ENCODE measurements at regions not wholly inside any gene's neighbourhood (a gene's known extent, or its start where the extent isn't known, plus 50 kb on each side); places are given as distances from the start of the nearest gene placed in this dataset.

GRCh38 chr5:166883016-166883415 lies 1408.4 kb upstream of the WWC1 start:
- H3K4me3 ChIP-seq (ENCODE audit: low read length in 2 of 2): no peak overlapping the region
- H3K27ac ChIP-seq (ENCODE audit: low read depth in 2 of 2, low read length in 2 of 2): no peak overlapping the region
- H3K9ac ChIP-seq (ENCODE audit: low read depth in 1 of 2, low read length in 2 of 2): no peak overlapping the region
- H3K4me1 ChIP-seq (ENCODE audit: control insufficient read depth in 2 of 2, insufficient read depth in 2 of 2, low read length in 2 of 2): no peaks in the 10 kb centered on the region
- no peaks in the 10 kb centered on the region for H3K9me3 ChIP-seq (ENCODE audit: control insufficient read depth in 2 of 2, low read length in 2 of 2)
- no peaks in the 10 kb centered on the region for H3K27me3 ChIP-seq (ENCODE audit: control insufficient read depth in 2 of 2, insufficient read depth in 2 of 2, low read length in 2 of 2)
- no peaks in the 10 kb centered on the region for H3K36me3 ChIP-seq (ENCODE audit: control insufficient read depth in 2 of 2, insufficient read depth in 2 of 2, low read length in 2 of 2)

GRCh38 chr5:166898166-166898565 lies 1393.3 kb upstream of the WWC1 start:
- Histone ChIP-seq H3K9me3 (ENCODE audit: control insufficient read depth in 2 of 2, low read length in 2 of 2) (no peaks in the 10 kb centered on the region), H3K36me3 (ENCODE audit: control insufficient read depth in 2 of 2, insufficient read depth in 2 of 2, low read length in 2 of 2) (no peaks in the 10 kb centered on the region), H3K27ac (ENCODE audit: low read depth in 2 of 2, low read length in 2 of 2) (no peak overlapping the region), H3K4me1 (ENCODE audit: control insufficient read depth in 2 of 2, insufficient read depth in 2 of 2, low read length in 2 of 2) (no peaks in the 10 kb centered on the region), H3K27me3 (ENCODE audit: control insufficient read depth in 2 of 2, insufficient read depth in 2 of 2, low read length in 2 of 2) (no peaks in the 10 kb centered on the region), H3K4me3 (ENCODE audit: low read length in 2 of 2) (no peak overlapping the region), H3K9ac (ENCODE audit: low read depth in 1 of 2, low read length in 2 of 2) (no peak overlapping the region)

- no peak overlapping the region for H3K27ac ChIP-seq (ENCODE audit: low read depth in 2 of 2, low read length in 2 of 2)
- no peaks in the 10 kb centered on the region for H3K4me1 ChIP-seq (ENCODE audit: control insufficient read depth in 2 of 2, insufficient read depth in 2 of 2, low read length in 2 of 2)
- H3K27me3 ChIP-seq (ENCODE audit: control insufficient read depth in 2 of 2, insufficient read depth in 2 of 2, low read length in 2 of 2): no peaks in the 10 kb centered on the region
- H3K9ac ChIP-seq (ENCODE audit: low read depth in 1 of 2, low read length in 2 of 2): no peak overlapping the region
- no peaks in the 10 kb centered on the region for H3K9me3 ChIP-seq (ENCODE audit: control insufficient read depth in 2 of 2, low read length in 2 of 2)
- no peak overlapping the region for H3K4me3 ChIP-seq (ENCODE audit: low read length in 2 of 2)
- H3K36me3 ChIP-seq (ENCODE audit: control insufficient read depth in 2 of 2, insufficient read depth in 2 of 2, low read length in 2 of 2): no peaks in the 10 kb centered on the region
Measured at GRCh38 chr5:166899343-166899742, 1392.1 kb upstream of the WWC1 start.

GRCh38 chr5:166904571-166904970 lies 1386.9 kb upstream of the WWC1 start:
- H3K27ac ChIP-seq (ENCODE audit: low read depth in 2 of 2, low read length in 2 of 2): no peak overlapping the region

GRCh38 chr5:166906991-166907713 lies 1384.3 kb upstream of the WWC1 start:
- Histone ChIP-seq H3K36me3 (ENCODE audit: control insufficient read depth in 2 of 2, insufficient read depth in 2 of 2, low read length in 2 of 2) (no peaks in the 10 kb centered on the region), H3K27me3 (ENCODE audit: control insufficient read depth in 2 of 2, insufficient read depth in 2 of 2, low read length in 2 of 2) (no peaks in the 10 kb centered on the region), H3K9ac (ENCODE audit: low read depth in 1 of 2, low read length in 2 of 2) (no peak overlapping the region), H3K9me3 (ENCODE audit: control insufficient read depth in 2 of 2, low read length in 2 of 2) (no peaks in the 10 kb centered on the region), H3K27ac (ENCODE audit: low read depth in 2 of 2, low read length in 2 of 2) (no peak overlapping the region), H3K4me3 (ENCODE audit: low read length in 2 of 2) (no peak overlapping the region), H3K4me1 (ENCODE audit: control insufficient read depth in 2 of 2, insufficient read depth in 2 of 2, low read length in 2 of 2) (no peaks in the 10 kb centered on the region)

More at GRCh38 chr5:166904571-166904970, 1386.9 kb upstream of the WWC1 start:
- no peaks in the 10 kb centered on the region for H3K36me3 ChIP-seq (ENCODE audit: control insufficient read depth in 2 of 2, insufficient read depth in 2 of 2, low read length in 2 of 2)
- no peak overlapping the region for H3K4me3 ChIP-seq (ENCODE audit: low read length in 2 of 2)
- H3K27me3 ChIP-seq (ENCODE audit: control insufficient read depth in 2 of 2, insufficient read depth in 2 of 2, low read length in 2 of 2): no peaks in the 10 kb centered on the region
- H3K9ac ChIP-seq (ENCODE audit: low read depth in 1 of 2, low read length in 2 of 2): no peak overlapping the region
- H3K9me3 ChIP-seq (ENCODE audit: control insufficient read depth in 2 of 2, low read length in 2 of 2): no peaks in the 10 kb centered on the region
- no peaks in the 10 kb centered on the region for H3K4me1 ChIP-seq (ENCODE audit: control insufficient read depth in 2 of 2, insufficient read depth in 2 of 2, low read length in 2 of 2)

GRCh38 chr5:166909040-166909439 lies 1382.4 kb upstream of the WWC1 start:
- no peaks in the 10 kb centered on the region for H3K9me3 ChIP-seq (ENCODE audit: control insufficient read depth in 2 of 2, low read length in 2 of 2)
- no peak overlapping the region for H3K27ac ChIP-seq (ENCODE audit: low read depth in 2 of 2, low read length in 2 of 2)
- no peaks in the 10 kb centered on the region for H3K27me3 ChIP-seq (ENCODE audit: control insufficient read depth in 2 of 2, insufficient read depth in 2 of 2, low read length in 2 of 2)
- H3K36me3 ChIP-seq (ENCODE audit: control insufficient read depth in 2 of 2, insufficient read depth in 2 of 2, low read length in 2 of 2): no peaks in the 10 kb centered on the region
- H3K4me1 ChIP-seq (ENCODE audit: control insufficient read depth in 2 of 2, insufficient read depth in 2 of 2, low read length in 2 of 2): no peaks in the 10 kb centered on the region
- H3K4me3 ChIP-seq (ENCODE audit: low read length in 2 of 2): no peak overlapping the region
- H3K9ac ChIP-seq (ENCODE audit: low read depth in 1 of 2, low read length in 2 of 2): no peak overlapping the region

GRCh38 chr5:166909926-166910325 lies 1381.5 kb upstream of the WWC1 start:
- Histone ChIP-seq H3K9me3 (ENCODE audit: control insufficient read depth in 2 of 2, low read length in 2 of 2) (no peaks in the 10 kb centered on the region), H3K27ac (ENCODE audit: low read depth in 2 of 2, low read length in 2 of 2) (no peak overlapping the region), H3K4me1 (ENCODE audit: control insufficient read depth in 2 of 2, insufficient read depth in 2 of 2, low read length in 2 of 2) (no peaks in the 10 kb centered on the region), H3K4me3 (ENCODE audit: low read length in 2 of 2) (no peak overlapping the region), H3K27me3 (ENCODE audit: control insufficient read depth in 2 of 2, insufficient read depth in 2 of 2, low read length in 2 of 2) (no peaks in the 10 kb centered on the region), H3K9ac (ENCODE audit: low read depth in 1 of 2, low read length in 2 of 2) (no peak overlapping the region), H3K36me3 (ENCODE audit: control insufficient read depth in 2 of 2, insufficient read depth in 2 of 2, low read length in 2 of 2) (no peaks in the 10 kb centered on the region)

- Histone ChIP-seq H3K9me3 (ENCODE audit: control insufficient read depth in 2 of 2, low read length in 2 of 2) (no peaks in the 10 kb centered on the region), H3K27ac (ENCODE audit: low read depth in 2 of 2, low read length in 2 of 2) (no peak overlapping the region), H3K27me3 (ENCODE audit: control insufficient read depth in 2 of 2, insufficient read depth in 2 of 2, low read length in 2 of 2) (no peaks in the 10 kb centered on the region), H3K4me3 (ENCODE audit: low read length in 2 of 2) (no peak overlapping the region), H3K36me3 (ENCODE audit: control insufficient read depth in 2 of 2, insufficient read depth in 2 of 2, low read length in 2 of 2) (no peaks in the 10 kb centered on the region), H3K4me1 (ENCODE audit: control insufficient read depth in 2 of 2, insufficient read depth in 2 of 2, low read length in 2 of 2) (no peaks in the 10 kb centered on the region), H3K9ac (ENCODE audit: low read depth in 1 of 2, low read length in 2 of 2) (no peak overlapping the region)
Measured at GRCh38 chr5:166910995-166911394, 1380.5 kb upstream of the WWC1 start.

GRCh38 chr5:166916021-166916420 lies 1375.4 kb upstream of the WWC1 start:
- H3K9ac ChIP-seq (ENCODE audit: low read depth in 1 of 2, low read length in 2 of 2): no peak overlapping the region
- H3K27ac ChIP-seq (ENCODE audit: low read depth in 2 of 2, low read length in 2 of 2): no peak overlapping the region
- no peak overlapping the region for H3K4me3 ChIP-seq (ENCODE audit: low read length in 2 of 2)
- no peaks in the 10 kb centered on the region for H3K27me3 ChIP-seq (ENCODE audit: control insufficient read depth in 2 of 2, insufficient read depth in 2 of 2, low read length in 2 of 2)
- H3K36me3 ChIP-seq (ENCODE audit: control insufficient read depth in 2 of 2, insufficient read depth in 2 of 2, low read length in 2 of 2): no peaks in the 10 kb centered on the region
- no peaks in the 10 kb centered on the region for H3K9me3 ChIP-seq (ENCODE audit: control insufficient read depth in 2 of 2, low read length in 2 of 2)
- no peaks in the 10 kb centered on the region for H3K4me1 ChIP-seq (ENCODE audit: control insufficient read depth in 2 of 2, insufficient read depth in 2 of 2, low read length in 2 of 2)

GRCh38 chr5:166926138-166926537 lies 1365.3 kb upstream of the WWC1 start:
- Histone ChIP-seq H3K9me3 (ENCODE audit: control insufficient read depth in 2 of 2, low read length in 2 of 2) (no peaks in the 10 kb centered on the region), H3K27me3 (ENCODE audit: control insufficient read depth in 2 of 2, insufficient read depth in 2 of 2, low read length in 2 of 2) (no peaks in the 10 kb centered on the region), H3K36me3 (ENCODE audit: control insufficient read depth in 2 of 2, insufficient read depth in 2 of 2, low read length in 2 of 2) (no peaks in the 10 kb centered on the region), H3K27ac (ENCODE audit: low read depth in 2 of 2, low read length in 2 of 2) (no peak overlapping the region), H3K4me1 (ENCODE audit: control insufficient read depth in 2 of 2, insufficient read depth in 2 of 2, low read length in 2 of 2) (no peaks in the 10 kb centered on the region), H3K9ac (ENCODE audit: low read depth in 1 of 2, low read length in 2 of 2) (no peak overlapping the region), H3K4me3 (ENCODE audit: low read length in 2 of 2) (no peak overlapping the region)

Data from mucosa of rectum (tissue), 2 donors.